Left ventricle myocardium inferior (tissue), 1 donor: ENCODE measurements at regions not wholly inside any gene's neighbourhood (a gene's known extent, or its start where the extent isn't known, plus 50 kb on each side); places are given as distances from the start of the nearest gene placed in this dataset.

Source experiments
- DNase-seq: peaks from one replicate; pipeline ENCODE4 v3.0.0-alpha.2; 2020
- H3K27ac ChIP-seq: fragments of 200-600 bp; replicated peaks from 2 replicates; pipeline ENCODE4 v1.8.0; 2021
- H3K27me3 ChIP-seq: fragments of 200-600 bp; 2 replicates; pipeline ENCODE4 v1.8.0; 2021; ENCODE audit warnings: low read depth
- H3K36me3 ChIP-seq: fragments of 200-600 bp; 2 replicates; pipeline ENCODE4 v1.8.0; 2021
- H3K4me1 ChIP-seq: fragments of 200-600 bp; 2 replicates; pipeline ENCODE4 v1.8.0; 2021
- H3K4me3 ChIP-seq: fragments of 200-600 bp; 2 replicates; pipeline ENCODE4 v1.8.0; 2021; ENCODE audit warnings: mild to moderate bottlenecking, moderate library complexity
- H3K9me3 ChIP-seq: fragments of 200-600 bp; replicated peaks from 2 replicates; pipeline ENCODE4 v1.8.0; 2021
- intact Hi-C: fragments of 100-400 bp; cut with micrococcal nuclease; formaldehyde crosslinking; loops from one replicate; pipeline ENCODE4 v1.11.0; 2022
- TF ChIP-seq, protein P1 (sequence below): fragments of 200-600 bp; IDR thresholded peaks from 2 replicates; pipeline ENCODE4 v1.8.0; 2021; ENCODE audit warnings: antibody characterized with exemption, mild to moderate bottlenecking, borderline replicate concordance
- donor health status: DM: no; HTN: yes; CAD: no; lungs with severe emphysema.

DNA sequence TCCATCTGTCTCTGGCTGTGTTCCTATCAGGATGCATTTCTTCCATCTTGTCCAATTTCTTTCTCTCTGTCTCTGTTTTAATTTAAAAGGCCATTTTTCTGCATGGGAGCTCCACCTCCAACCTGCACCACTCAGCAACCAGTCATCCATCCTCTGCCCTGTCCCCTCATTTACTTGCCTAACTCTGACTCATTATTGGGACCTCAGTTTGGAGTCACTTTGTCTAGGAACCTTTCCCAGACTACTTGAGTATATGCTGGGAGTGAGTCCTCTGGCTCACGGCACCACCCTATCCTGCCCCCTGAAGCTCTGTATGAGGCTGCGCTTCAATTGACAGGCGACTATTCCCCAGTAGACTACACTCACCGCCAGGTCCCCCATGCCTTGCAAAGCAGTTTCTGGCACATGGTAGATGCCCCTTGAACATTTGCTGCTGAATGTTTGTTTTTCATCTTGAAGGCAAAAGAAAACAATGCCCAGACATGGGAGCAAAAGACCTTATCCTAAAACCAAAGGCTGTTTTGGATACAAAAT is 513.3 kb upstream of the CFAP20DC start:
- Histone ChIP-seq H3K4me1 (no peaks in the 10 kb centered on the region), H3K9me3 (no peaks in the 10 kb centered on the region), H3K4me3 (no peak overlapping the region), H3K36me3 (no peaks in the 10 kb centered on the region), H3K27me3 (peaks cover under 1% of the 10 kb centered on the region), H3K27ac (no peak overlapping the region)
- intact Hi-C loops = no loop called here
- no peak for DNase-seq
- TF ChIP-seq, protein P1, sequence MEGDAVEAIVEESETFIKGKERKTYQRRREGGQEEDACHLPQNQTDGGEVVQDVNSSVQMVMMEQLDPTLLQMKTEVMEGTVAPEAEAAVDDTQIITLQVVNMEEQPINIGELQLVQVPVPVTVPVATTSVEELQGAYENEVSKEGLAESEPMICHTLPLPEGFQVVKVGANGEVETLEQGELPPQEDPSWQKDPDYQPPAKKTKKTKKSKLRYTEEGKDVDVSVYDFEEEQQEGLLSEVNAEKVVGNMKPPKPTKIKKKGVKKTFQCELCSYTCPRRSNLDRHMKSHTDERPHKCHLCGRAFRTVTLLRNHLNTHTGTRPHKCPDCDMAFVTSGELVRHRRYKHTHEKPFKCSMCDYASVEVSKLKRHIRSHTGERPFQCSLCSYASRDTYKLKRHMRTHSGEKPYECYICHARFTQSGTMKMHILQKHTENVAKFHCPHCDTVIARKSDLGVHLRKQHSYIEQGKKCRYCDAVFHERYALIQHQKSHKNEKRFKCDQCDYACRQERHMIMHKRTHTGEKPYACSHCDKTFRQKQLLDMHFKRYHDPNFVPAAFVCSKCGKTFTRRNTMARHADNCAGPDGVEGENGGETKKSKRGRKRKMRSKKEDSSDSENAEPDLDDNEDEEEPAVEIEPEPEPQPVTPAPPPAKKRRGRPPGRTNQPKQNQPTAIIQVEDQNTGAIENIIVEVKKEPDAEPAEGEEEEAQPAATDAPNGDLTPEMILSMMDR = no peak

DNA sequence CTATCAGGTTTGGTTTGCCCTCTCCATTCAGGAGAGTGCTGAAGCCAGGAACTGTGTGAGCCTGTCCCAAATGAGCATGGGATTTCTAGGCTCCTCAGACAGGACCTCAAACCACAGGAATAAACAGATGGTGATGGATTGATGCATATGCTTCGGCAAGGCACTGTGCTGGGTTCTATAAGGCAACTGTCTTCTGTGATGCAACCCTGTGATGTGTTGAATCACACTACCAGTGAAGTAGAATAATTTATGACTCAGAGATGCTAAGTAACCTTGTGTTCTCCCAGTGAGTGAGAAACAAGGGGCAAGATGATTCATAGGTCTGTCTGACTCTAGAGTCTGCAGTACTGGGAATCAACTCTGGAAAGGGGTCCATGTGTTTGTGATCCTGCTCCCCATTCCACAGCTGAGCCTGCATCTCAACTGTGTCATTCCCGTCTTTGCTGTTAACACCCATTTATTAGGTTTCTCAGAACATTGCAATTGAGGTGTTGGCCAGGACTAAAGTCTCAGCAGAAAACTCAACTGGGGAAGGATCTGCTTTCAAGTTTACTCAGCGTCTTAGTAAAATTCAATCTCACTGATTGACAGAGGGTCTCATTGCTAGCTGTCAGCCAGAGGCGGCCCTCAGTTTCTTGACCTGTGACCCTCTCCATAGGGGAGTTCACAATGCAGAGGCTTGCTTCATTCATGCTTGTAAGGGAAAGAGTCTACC is 510.1 kb upstream of the CFAP20DC start:
- H3K36me3 ChIP-seq = no peaks in the 10 kb centered on the region
- H3K9me3 ChIP-seq = no peaks in the 10 kb centered on the region
- intact Hi-C loops = no loop called here
- no peak overlapping the region for H3K4me3 ChIP-seq
- H3K27me3 ChIP-seq = no peaks in the 10 kb centered on the region
- DNase-seq = no peak
- TF ChIP-seq, protein P1 = no peak
- no peaks in the 10 kb centered on the region for H3K4me1 ChIP-seq
- H3K27ac ChIP-seq = no peak overlapping the region

DNA sequence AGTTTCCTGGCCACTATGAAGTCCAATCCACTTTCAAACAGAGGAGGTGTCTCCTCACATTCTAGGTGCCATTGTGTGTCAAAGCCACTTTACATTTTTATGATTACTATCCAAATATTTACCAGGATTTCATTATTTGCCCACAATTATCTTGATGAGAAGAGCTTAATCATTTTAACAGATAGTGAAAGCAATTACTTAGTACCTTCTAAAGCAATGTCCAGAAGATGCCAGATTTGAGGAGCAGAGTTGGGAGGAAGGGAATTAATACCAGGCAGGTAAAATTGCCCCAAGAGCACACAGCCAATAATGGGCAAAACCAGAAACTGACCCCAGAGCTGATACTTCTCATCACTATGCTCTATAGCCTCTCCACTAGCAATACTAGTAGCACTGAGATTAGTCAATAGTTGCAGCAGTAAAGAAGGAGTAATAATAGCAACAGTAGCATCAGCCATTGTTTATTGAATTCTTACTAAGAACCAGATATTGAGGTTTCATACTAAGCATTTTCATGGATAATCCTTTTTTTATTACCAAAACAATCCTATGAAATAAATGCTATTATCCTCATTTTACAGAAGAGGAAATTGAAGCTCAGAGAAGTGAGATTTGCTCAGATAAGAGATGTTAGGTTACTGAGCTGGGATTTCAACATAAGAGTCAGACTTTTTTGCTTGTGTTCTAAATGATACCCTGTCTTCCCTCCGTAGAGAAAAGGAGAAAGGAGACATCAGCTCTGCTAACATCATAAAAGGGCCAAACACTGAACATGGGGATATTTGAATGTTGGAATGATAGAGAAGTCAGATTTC is 509.3 kb upstream of the CFAP20DC start:
- TF ChIP-seq, protein P1 = no peak
- no peak for DNase-seq
- H3K36me3 ChIP-seq = no peaks in the 10 kb centered on the region
- no peak overlapping the region for H3K27ac ChIP-seq
- H3K4me1 ChIP-seq = no peaks in the 10 kb centered on the region
- no peaks in the 10 kb centered on the region for H3K9me3 ChIP-seq
- intact Hi-C loops = no loop called here
- H3K27me3 ChIP-seq = no peaks in the 10 kb centered on the region
- H3K4me3 ChIP-seq = no peak overlapping the region

DNA sequence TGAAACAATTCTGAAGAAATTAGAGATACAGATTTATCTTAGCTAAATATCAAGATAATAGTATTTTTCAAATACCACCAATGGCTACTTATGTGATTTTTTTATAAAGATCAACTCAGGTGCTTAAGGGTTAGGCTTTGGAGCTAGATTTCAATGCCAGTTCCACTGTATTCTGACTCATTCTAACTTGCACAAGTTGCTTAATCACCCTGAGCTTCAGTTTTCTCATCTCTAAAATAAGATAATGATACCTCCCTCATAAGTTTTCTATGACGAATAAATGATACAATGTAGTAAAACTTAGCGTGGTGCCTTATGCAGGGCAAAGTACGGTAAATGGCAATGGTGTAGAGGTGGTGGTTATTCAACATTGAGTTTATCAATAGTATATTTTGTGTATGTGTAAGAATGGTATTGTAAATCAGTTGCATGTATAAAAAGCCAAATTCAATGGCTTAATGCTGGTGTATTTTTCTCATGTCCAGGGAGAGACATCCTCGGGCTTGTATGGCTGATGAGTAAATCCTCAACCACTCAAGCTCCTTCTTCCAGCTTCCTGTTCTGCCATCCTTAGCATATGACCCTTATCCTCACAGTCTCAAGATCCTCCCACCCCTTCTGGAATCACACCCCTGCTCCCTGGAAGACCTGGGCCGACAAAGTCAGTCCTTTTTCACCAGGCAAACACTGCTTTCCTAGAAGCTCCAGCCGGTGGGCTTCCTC is 505.9 kb upstream of the CFAP20DC start:
- H3K9me3 ChIP-seq = no peaks in the 10 kb centered on the region
- peaks cover 9% of the 10 kb centered on the region for H3K4me1 ChIP-seq
- no peaks in the 10 kb centered on the region for H3K36me3 ChIP-seq
- no peaks in the 10 kb centered on the region for H3K27me3 ChIP-seq
- H3K27ac ChIP-seq = no peak overlapping the region
- intact Hi-C loops = no loop called here
- H3K4me3 ChIP-seq = no peak overlapping the region
- DNase-seq = no peak
- TF ChIP-seq, protein P1 = no peak

DNA sequence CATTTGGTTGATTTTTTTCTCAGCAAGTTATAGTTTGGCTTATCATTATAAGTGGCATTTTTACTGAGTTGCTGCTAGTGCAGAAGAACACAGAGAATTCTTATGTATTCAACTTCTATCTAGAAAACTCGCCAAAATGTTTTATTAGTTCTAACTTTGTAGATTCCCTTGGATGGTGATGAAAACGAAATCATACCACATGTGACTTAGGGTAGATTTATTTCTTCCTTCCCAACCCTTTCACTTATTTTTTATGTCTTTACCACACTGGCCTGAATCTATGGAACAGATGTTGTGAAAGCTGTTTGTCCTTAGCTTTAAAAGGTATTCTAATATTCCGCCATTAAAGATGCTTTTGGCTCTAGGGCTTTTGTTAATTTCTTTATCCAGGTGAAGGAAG is 503.3 kb upstream of the CFAP20DC start:
- DNase-seq = no peak
- H3K4me1 ChIP-seq = peaks cover 16% of the 10 kb centered on the region
- H3K9me3 ChIP-seq = no peaks in the 10 kb centered on the region
- TF ChIP-seq, protein P1 = no peak
- no peaks in the 10 kb centered on the region for H3K27me3 ChIP-seq
- no peaks in the 10 kb centered on the region for H3K36me3 ChIP-seq
- H3K27ac ChIP-seq = no peak overlapping the region
- intact Hi-C loops = no loop called here
- H3K4me3 ChIP-seq = no peak overlapping the region
